HG02623 (cell line): ENCODE measurements at regions not wholly inside any gene's neighbourhood (a gene's known extent, or its start where the extent isn't known, plus 50 kb on each side); places are given as distances from the start of the nearest gene placed in this dataset.

Experiments
- ATAC-seq: cut with Tn5 transposase; IDR thresholded peaks from one replicate; pipeline ENCODE4 v1.9.1; 2021; ENCODE audit warnings: moderate library complexity; ENCODE audit not compliant: unreplicated experiment

DNA sequence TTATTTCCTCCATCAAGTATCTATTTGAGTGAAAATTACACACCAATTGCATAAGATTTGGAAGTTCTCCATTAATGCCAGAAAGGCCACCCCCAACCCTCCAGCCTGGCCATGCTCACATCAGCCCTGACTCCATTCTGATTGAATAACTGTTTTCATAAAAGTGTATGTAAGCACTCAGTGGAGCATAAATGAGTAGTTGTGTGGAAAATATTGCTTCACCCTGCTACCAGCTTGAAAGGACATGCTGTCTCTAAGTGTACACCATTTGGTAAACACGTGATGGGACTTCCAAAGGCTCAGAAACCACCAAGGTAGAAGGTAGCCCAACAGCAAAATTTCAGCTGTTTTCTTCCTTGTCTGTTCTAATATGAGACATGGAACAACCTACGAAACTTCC is 393.8 kb downstream of the ZNF385D start:
- no peak for ATAC-seq

DNA sequence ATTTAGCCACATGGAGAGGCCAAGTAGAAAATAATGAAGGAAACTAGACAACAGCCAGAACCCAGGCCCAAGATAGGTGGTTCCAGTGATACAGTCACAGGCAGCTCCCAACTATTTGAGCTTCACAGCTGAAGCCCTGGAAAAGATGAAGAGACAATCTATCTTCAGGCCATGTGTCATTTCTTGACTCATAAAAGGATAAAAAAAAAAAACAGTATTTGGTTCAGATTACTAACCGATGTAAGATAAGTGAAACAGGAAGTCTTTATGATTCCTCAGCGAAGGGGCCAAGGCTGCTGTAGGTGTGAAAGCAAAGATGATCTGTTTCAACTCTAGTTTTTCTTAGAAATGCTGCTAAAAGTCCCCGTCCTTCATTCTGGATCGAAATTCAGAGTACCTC is 394.6 kb downstream of the ZNF385D start:
- ATAC-seq = no peak

DNA sequence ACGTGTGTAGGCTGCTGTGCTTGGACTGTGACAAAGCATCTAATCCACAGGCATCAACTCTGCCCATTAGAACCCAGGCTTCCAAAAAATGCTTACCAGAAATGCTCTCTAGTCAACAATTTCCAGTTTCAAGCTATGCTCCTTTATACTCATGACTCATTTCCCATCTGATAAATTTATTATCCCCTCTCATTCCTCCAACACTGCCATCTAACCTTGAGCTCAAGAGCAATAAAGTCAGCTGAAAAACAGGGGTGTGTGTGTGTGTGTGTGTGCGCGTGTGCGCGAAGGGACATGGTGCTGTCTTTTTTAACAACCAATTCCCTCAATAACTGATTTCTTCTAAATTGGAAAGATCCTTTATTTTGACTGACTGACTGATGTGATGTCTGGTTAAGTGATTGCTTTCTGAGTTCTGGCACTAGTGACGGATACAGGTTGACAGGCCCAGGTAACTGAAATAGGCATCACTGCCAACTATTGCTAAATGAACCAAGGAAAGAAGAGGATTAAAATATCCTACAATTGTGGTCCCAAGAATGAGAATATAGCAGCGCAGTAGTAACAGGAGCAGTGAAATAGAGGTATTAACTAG is 405.5 kb downstream of the ZNF385D start:
- ATAC-seq = no peak

DNA sequence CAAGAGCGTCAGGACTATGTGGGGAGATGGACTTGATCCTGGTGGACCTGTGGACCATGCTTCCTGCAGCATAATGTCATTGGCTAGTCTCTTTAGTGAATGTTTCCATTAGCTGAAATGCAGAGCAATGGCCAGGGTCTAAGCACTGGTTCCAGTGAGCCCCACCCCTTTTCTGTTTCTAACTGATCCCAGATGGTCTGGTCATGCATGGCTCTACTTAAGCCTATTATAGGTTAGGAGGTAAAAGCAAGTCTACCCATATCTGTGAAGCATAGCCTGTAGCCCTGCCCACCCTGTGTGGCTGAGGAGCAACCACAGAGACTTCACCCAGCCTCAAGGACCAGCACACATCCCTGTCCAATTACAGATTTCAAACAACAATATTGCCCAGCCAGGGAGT is 419.2 kb downstream of the ZNF385D start:
- no peak for ATAC-seq

DNA sequence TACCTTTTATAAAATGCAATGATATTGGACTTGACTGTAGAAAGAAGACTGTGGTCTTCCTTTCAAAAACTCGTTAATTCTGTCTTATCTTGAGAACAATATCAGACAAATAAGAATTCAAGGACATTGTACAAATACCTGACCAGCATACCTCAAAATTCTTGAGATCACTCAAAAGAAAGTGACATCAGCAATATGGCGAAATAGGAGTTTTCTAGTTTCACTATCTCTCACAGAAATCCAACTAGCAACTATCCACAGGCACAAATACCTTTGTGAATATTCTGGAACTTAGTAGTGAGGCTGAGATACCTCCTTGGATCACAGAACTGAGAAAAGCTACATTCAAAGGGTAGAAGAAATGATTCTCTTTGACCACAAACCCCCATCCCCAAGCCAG is 419.7 kb downstream of the ZNF385D start:
- no peak for ATAC-seq

DNA sequence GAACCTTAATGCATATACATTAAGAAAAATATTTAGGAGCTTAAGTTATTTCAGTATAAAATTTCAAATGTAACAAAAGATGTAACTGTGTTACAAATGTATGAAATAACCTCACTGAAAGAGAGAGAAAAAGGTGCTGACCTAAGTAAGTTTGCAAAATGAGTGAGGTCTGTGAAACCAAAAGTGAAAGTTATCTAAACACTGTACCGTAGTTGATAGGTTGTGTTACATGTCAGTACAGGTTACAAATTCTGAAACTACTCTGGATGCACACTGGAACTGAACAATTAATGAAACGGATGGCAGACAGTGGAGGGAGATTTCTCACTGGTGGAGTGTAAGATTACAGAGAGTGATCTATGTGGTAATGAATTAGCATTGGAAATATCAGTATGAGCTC is 420.7 kb downstream of the ZNF385D start:
- peak; percentile 95 for ATAC-seq

DNA sequence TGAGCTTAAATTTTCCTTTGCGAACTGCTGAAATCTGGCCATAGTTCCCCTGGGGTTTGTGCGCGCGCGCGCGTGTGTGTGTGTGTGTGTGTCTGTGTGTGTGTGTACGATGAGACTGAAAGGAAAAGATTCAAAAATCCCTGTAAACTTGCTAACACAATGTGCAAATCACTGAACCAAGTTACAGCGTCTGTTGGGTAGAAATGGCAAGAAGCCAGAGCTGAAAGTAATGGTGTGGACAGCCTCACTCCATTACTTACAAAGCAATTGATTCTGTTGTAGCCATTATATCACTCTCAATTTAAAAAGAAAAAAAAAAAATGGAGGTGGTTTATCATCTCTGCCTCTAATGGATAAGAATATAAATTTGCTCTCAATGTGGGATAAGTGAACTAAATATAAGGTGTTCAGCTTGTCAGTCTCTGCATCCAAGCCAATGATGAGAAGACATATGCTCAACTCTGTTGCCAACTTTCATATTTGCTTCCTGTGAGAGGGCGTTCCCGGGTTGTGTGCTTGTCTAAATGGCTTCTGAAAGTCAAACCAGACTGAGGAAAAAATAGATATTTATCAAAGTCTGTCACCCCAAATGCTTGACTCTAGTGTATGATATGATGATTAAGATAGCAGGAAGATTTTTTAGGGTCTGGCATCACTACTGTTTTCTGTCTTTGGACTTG is 422.2 kb downstream of the ZNF385D start:
- no peak for ATAC-seq

DNA sequence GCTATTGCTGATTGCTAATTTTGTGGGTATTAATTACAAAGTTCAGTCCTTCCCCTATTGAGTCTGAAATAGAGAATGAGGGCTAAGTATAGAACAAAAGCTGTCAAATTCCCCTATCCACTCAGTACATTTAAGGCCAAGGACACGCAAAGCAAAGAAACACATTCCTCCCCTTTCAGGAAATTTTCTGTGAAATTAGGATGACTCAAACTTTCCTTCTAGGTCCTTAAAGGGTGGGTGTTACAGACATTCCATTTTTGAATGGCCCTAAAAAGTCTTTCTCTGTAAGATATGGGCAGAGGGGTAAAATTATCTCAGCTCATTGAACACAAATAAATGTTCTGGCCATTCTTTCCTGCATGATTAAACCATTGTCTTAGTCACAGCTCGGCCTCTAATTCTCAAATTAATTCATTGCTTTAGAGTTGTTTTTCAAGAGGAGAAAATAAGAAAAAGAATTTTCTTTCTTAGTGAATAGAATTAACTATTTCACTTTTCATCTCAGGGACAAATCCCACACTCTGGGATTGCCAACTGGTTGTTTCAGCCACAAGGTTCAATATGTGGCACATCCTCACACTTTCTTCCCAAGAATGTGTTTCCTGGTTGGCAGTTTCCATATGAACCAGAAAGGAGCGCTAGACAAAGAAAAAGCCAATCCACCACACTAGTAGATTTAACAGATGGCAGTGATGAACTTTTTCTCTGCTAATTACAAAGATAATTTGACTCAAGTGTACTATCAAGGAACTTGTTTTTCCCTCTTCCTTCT is 424.1 kb downstream of the ZNF385D start:
- no peak for ATAC-seq

DNA sequence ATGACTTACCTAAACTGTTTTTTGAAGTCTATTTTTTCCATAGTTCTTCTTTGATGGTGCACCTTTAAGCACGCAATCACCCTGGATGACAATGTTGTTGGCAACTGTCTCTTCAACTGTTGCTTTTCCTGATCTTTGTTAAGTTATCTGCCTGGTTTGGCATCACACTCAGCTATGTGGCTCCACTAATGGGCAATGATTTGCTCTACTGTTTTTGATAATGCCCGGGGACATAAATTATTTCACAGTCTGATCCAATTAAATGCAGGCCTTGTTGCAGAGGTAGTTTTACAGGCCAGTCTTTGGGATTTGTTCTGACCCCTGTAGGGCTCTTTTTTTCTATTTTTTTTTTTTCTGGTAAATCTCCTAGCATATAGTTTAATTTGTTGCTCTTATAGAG is 436.3 kb downstream of the ZNF385D start:
- ATAC-seq = no peak

DNA sequence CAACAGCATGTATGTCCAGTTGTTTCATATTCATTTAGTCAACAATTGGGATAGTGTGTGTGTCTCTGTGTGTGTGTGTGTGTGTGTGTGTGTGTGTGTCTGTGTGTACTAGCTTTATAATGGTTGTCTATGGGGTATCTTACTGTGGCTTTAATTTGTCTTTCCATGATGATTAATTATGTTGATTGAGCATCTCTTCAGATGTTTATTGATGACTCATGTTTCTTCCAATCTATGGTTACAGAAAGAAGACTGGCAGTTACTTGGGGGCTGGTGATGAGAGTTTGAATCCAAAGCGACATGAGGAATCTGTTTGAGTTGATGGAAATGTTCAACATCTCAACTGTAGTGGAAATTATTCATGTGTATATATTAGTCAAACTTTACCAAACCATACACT is 440.1 kb downstream of the ZNF385D start:
- ATAC-seq = no peak

DNA sequence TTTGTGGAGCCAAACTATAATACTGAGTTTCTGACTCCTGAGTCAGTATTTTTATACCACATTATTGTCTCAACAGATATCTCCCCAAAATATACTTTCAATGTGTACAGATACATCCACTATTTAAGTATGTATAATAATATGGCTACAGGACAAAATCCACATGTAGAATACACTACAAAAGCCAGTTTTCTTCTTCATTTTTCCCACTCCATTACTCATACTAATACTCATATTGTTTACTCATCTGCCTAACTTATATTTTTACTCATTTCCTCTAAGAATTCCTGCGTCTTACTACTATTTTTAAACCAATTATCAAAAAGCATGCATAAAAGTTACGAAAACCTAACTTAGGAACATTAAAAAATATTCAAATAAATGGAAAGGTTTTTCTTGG is 440.8 kb downstream of the ZNF385D start:
- no peak for ATAC-seq

DNA sequence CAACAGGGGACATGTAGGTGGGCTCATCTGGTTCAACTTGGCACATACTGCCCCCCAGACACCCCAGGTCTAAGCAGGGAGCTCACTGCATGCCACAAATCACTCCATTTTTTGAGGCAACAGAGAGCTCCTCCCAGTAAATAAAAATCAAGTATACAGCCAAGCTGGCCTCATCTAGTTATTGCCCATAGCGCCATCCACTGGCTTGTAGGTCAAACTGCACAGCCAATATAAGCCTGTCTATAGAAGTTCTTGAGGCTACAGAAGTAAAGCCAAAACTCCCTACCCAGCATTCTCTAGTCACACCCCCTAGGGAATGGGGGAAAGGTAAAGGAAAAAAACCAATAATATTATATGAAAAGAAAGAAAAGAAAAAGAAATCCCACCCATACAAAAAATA is 453.7 kb downstream of the ZNF385D start:
- no peak for ATAC-seq

DNA sequence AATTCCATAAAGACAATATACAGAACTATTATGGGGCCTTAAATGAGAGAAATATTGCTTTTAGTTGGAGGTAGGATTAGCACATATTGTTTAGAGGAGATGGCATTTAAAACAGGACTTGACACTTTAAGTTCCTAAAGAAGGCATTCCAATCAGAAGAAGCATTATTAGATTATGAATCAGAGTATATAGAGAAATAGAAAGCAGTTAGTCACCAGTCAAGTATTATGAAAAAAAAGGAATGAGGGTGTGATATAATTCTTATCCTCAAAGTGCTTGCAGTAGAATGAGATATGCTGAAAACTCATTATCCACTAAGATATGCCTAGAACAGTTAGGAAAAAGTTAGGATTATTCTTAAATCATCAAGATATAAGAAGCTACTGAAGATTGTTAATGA is 456.2 kb downstream of the ZNF385D start:
- ATAC-seq = no peak

DNA sequence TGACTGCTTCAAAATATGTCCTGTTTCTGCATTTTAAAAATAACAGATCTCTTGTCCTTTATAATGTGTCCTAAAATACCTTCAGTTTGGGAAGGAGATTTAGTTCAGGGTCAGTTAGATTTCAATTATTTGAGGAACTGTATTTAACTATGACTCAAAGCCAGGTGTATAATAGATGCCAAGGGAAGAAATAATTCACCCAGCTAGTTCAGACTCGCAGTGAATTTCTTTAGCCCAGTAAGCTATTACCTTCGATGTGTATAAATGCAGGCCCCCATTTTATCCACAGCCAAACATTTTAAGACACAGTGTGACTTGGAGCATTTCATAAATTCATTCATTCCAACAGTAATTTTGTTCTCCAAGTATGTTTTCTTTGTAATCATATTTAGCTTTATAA is 458.0 kb downstream of the ZNF385D start:
- ATAC-seq = no peak

DNA sequence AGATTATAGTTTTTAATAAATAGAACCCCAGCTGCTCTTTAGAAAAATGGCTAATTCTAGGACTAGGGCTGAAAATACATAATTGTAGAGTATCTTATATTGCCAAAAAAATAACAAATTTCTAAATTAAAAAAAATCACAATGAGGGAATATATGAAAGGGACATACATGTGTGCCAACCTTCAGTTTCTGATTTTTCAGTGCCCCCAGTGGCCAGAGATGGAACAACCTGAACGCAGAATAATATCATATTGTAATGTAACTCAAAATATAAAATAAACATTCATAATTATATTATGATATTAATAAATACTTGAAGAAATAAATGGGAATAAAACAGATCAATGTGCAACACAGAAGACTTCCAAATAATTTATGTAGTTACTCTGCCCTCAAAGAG is 460.5 kb downstream of the ZNF385D start:
- no peak for ATAC-seq

DNA sequence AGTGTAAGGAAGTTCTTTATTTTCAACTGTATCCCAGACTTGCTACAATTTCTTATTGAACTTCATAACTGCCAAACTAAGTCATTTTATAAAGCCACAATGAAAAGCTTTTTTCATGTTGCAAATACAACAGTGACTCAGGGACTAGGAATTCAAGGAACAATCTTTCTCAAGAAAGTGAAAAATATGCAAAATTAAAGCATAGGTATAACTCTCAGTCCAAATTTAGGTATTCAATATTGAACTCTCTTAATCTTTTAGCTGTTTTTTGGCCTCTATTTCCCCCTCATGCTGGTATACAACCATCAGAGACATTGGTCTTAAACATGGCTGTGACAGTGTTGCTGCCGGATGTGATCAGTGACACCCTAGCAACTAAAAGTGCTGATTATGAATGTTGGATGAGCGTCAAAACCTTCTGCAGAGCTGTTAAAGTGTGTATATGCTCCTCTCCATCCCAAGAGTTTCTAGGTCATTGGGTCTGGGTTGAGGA is 476.9 kb downstream of the ZNF385D start:
- ATAC-seq = no peak

DNA sequence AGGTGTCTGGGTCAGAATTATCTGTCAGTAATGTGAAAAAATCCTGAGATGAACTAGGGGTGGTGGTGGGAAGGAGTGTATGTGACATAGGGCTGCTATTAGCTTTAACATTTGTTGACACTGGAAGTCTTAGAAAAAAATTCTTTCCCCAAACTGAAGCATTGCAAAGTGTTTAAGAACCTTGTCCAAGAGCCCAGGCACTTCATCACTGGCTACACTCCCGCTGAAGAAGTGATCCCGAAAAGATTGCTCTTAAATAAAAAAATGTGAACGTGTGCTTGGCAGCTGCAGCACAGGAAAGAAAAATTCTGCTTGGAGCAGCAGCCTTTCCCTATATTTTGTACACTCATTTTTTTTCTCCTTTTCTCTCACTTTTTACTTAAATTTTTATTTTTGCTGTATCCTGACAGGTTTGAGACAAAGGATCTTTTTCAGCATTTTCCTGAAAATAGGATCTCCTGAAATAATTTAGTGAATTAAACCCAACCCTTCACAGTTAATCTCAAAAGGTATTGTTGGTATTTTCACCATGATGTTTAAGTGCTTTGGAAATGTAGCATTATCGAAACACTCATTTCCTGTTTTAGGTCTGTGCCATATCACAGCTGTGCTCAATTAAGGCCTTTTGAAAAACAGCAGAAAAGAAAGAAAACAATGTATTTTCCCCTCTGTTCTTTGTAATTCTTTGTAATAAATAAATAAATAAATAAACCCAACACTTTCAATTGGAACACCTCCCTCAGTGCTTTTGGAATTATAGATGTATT is 477.6 kb downstream of the ZNF385D start:
- no peak for ATAC-seq

DNA sequence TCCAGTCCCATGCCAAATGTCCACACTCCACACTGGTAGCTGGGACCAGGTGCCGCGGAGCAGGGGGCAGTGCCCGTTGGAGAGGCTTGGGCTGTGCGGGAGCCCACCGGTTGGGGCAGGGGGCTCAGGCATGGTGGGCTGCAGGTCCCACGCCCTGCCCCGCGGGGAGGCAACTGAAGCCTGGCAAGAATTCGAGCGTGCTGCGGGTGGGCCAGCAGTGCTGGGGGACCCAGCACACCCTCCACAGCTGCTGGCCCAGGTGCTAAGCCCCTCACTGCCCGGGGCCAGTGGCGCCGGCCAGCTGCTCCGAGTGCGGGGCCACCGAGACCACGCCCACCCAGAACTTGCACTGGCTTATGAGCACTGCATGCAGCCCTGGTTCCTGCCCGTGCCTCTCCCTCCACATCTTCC is 479.4 kb downstream of the ZNF385D start:
- ATAC-seq = no peak

DNA sequence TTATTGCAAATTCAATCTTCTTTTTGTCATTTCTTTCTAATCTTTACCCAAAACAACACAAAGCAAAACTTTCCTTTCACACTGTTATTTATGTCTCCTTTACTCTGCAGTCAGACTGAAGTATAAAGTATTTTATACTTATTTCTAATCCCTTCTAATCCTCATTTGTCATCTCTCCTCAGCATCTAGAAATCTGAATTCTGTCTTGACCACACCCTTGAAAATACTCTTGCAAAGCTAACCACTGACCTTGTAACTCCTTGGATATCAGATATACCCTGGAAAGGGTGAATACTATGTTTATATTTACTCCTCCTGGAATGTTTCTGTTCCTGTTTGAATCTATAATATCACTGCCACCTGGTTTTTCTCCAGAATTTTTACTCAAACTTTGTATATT is 481.1 kb downstream of the ZNF385D start:
- ATAC-seq = no peak

DNA sequence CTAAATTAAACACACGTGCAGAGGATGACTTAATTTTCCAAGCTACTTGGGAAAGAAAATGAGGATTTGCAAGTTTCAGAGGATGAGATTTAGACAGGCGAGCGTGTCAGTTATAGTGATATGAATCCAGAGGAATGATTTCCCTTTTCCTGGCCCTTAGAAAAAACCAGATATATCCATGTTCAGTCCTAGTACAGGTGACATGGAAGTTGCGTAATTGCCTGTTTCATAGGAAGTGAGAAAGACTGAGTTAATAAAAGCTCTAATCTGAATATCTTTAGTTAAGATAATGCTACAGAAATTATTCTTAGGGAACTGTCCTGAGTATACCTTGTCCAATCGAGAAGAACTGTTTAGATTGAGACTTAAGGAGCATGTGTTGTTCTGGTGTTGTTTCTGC is 490.5 kb downstream of the ZNF385D start:
- no peak for ATAC-seq

DNA sequence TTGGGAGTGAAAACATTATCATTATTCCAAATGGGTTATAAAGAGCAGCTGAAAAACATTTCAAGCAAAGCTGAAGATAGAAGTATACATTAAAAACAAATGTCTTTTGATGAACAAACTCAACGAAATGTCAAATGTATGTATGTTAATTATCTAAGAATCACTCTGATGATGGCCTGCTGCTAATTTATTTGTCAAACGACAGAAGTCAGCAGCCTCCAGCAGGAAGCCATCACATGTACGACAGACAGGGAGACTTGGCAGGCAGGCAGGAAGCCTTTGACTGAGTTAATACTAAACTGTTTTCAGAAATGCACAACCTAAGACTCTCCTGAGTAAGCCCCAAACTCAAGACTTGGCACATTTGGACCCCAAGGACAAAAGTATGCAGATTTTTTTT is 491.1 kb downstream of the ZNF385D start:
- ATAC-seq = no peak
